SK-N-SH (cell line): ENCODE measurements at regions not wholly inside any gene's neighbourhood (a gene's known extent, or its start where the extent isn't known, plus 50 kb on each side); places are given as distances from the start of the nearest gene placed in this dataset.

Experiments used
- CTCF ChIA-PET: fragments of 300-600, 350-600 bp; formaldehyde crosslinking; extraction: SDS; loops from one replicate; lab custom pipeline; 2021; lab: Yijun Ruan, JAX
- POLR2A ChIA-PET: fragments of 350-600 bp; sonication (Branson Sonifier 250); formaldehyde crosslinking; extraction: SDS; loops from one replicate; lab custom pipeline; 2020; ENCODE audit warnings: antibody characterized with exemption, inconsistent platforms; lab: Yijun Ruan, JAX
- DNase-seq: peaks from one replicate; pipeline ENCODE4 v3.0.0; 2012
- H2AFZ ChIP-seq: fragments of 200-600 bp; sonication (generic); 2 replicates; pipeline ENCODE4 v1.8.1; 2016; ENCODE audit warnings: antibody characterized with exemption, mild to moderate bottlenecking, low read depth
- H3F3A ChIP-seq: fragments of 200-600 bp; sonication (generic); replicated peaks from 2 replicates; pipeline ENCODE3; 2016; ENCODE audit warnings: antibody characterized with exemption, mild to moderate bottlenecking; ENCODE audit not compliant: insufficient read depth
- H3K27ac ChIP-seq, 2 experiments: fragments of 200-500 bp in 1 of 2; fragments of 200-600 bp in 1 of 2; sonication (Bioruptor generic) in 1 of 2; sonication (generic), shearing (Covaris generic) in 1 of 2; 2 replicates each; pipeline versions ENCODE4 v1.5.1 to v1.6.1; 2014 to 2016; ENCODE audit warnings: low read depth in 2 of 2, inconsistent platforms in 1 of 2, low read length in 1 of 2, mild to moderate bottlenecking in 1 of 2, mixed read lengths in 1 of 2
- H3K27me3 ChIP-seq: fragments of 200-600 bp; sonication (generic), shearing (Covaris generic); 2 replicates; pipeline ENCODE4 v1.6.1; 2016; ENCODE audit warnings: mixed run types; ENCODE audit not compliant: insufficient read depth
- H3K36me3 ChIP-seq, 2 experiments: fragments of 200-500 bp in 1 of 2; fragments of 200-600 bp in 1 of 2; sonication (Bioruptor generic) in 1 of 2; sonication (generic) in 1 of 2; replicated peaks in 1 of 2; 2 replicates each; pipeline versions ENCODE3 to v1.5.1; 2014 to 2016; ENCODE audit warnings: low read length in 1 of 2, mild to moderate bottlenecking in 1 of 2; ENCODE audit not compliant: insufficient read depth in 2 of 2, control insufficient read depth in 1 of 2
- H3K4me1 ChIP-seq, 2 experiments: fragments of 200-500 bp in 1 of 2; fragments of 200-600 bp in 1 of 2; sonication (Bioruptor generic) in 1 of 2; sonication (generic), shearing (Covaris generic) in 1 of 2; 2 replicates each; pipeline versions ENCODE4 v1.5.1 to v1.6.1; 2014 to 2016; ENCODE audit warnings: low read depth in 1 of 2, low read length in 1 of 2, mixed run types in 1 of 2; ENCODE audit not compliant: insufficient read depth in 2 of 2, control insufficient read depth in 1 of 2
- H3K4me2 ChIP-seq: fragments of 200-600 bp; sonication (generic), shearing (Covaris generic); 2 replicates; pipeline ENCODE4 v1.6.1; 2017; ENCODE audit warnings: mixed run types
- H3K4me3 ChIP-seq, 2 experiments: fragments of 200-500 bp in 1 of 2; fragments of 200-600 bp in 1 of 2; sonication (Bioruptor generic) in 1 of 2; sonication (generic), shearing (Covaris generic) in 1 of 2; 2 replicates each; pipeline versions ENCODE4 v1.5.1 to v1.8.1; 2014 to 2016; ENCODE audit warnings: low read depth in 2 of 2, inconsistent platforms in 1 of 2, low read length in 1 of 2, mild to moderate bottlenecking in 1 of 2, mixed read lengths in 1 of 2, moderate library complexity in 1 of 2
- H3K79me2 ChIP-seq: fragments of 200-600 bp; sonication (generic); 2 replicates; pipeline ENCODE4 v1.8.1; 2017; ENCODE audit warnings: mild to moderate bottlenecking; ENCODE audit not compliant: insufficient read depth
- H3K9ac ChIP-seq: fragments of 200-600 bp; sonication (generic); 2 replicates; pipeline ENCODE4 v1.6.1; 2017; ENCODE audit warnings: mixed run types
- H3K9me2 ChIP-seq: fragments of 200-600 bp; sonication (generic); 2 replicates; pipeline ENCODE4 v1.6.1; 2017; ENCODE audit warnings: mixed run types
- H3K9me3 ChIP-seq: fragments of 200-600 bp; sonication (generic); 2 replicates; pipeline ENCODE4 v1.6.1; 2017; ENCODE audit warnings: mixed run types, mild to moderate bottlenecking, moderate library complexity
- H4K20me1 ChIP-seq: fragments of 200-600 bp; sonication (generic); 2 replicates; pipeline ENCODE4 v1.6.1; 2017; ENCODE audit warnings: mild to moderate bottlenecking, mixed run types; ENCODE audit not compliant: insufficient read depth
- CHD2 ChIP-seq: fragments of 150-350 bp; IDR thresholded peaks from 2 replicates; pipeline ENCODE4 v1.6.1; 2018; ENCODE audit warnings: low read length; ENCODE audit not compliant: partially characterized antibody
- JUND ChIP-seq: IDR thresholded peaks from 2 replicates; pipeline ENCODE4 v1.4.0; 2012
- PBX3 ChIP-seq: IDR thresholded peaks from 2 replicates; pipeline ENCODE4; 2012
- REST ChIP-seq: IDR thresholded peaks from 2 replicates; pipeline ENCODE4 v1.6.1; 2012; ENCODE audit warnings: mild to moderate bottlenecking, low read depth, low read length, moderate library complexity
- RFX5 ChIP-seq: IDR thresholded peaks from 2 replicates; pipeline ENCODE4 v1.6.1; 2012; ENCODE audit warnings: mild to moderate bottlenecking, improper control_type of control experiment, low read length
- RXRA ChIP-seq: IDR thresholded peaks from 2 replicates; pipeline ENCODE4 v1.4.0; 2012; ENCODE audit warnings: low read depth, mild to moderate bottlenecking, borderline replicate concordance
- USF2 ChIP-seq: fragments of 150-350 bp; IDR thresholded peaks from 2 replicates; pipeline ENCODE4 v1.6.1; 2017; ENCODE audit warnings: antibody characterized with exemption, low read length, low read depth, borderline replicate concordance
- ZBTB33 ChIP-seq: IDR thresholded peaks from 2 replicates; pipeline ENCODE4 v1.4.0; 2012; ENCODE audit warnings: low read depth, borderline replicate concordance
- WGBS: methylation state at CpG from one replicate; pipeline ENCODE4 v1.1.6; 2017; ENCODE audit warnings: low lambda C conversion rate; 5-methylcytosine and 5-hydroxymethylcytosine counted together

GRCh38 chr21:26635681-26636080, 62.6 kb upstream of the CYYR1 start:
- WGBS, result 30% methylated on average over 3 of the region's 3 CpGs
- no peaks in the 10 kb centered on the region for H3K36me3 ChIP-seq
- no peaks in the 10 kb centered on the region for H3K9me3 ChIP-seq
- H3K79me2 ChIP-seq, result no peaks in the 10 kb centered on the region
- no peaks in the 10 kb centered on the region for H3K9me2 ChIP-seq
- H3F3A ChIP-seq, result no peaks in the 10 kb centered on the region
- TF ChIP-seq REST (no peak), CHD2 (no peak), USF2 (no peak), ZBTB33 (no peak), JUND (no peak), PBX3 (no peak)
- H4K20me1 ChIP-seq, result no peaks in the 10 kb centered on the region
- no peak overlapping the region for H3K4me2 ChIP-seq
- CTCF ChIA-PET, result no interaction called here
- DNase-seq, result no peak
- H3K4me3 ChIP-seq, result no peak overlapping the region
- H3K27me3 ChIP-seq, result no peaks in the 10 kb centered on the region
- H3K9ac ChIP-seq, result no peak overlapping the region
- H3K4me1 ChIP-seq, result no peaks in the 10 kb centered on the region
- POLR2A ChIA-PET, result no interaction called here
- no peak overlapping the region for H2AFZ ChIP-seq
- H3K27ac ChIP-seq, result no peak overlapping the region

GRCh38 chr21:26632691-26633090, 59.6 kb upstream of the CYYR1 start:
- H3F3A ChIP-seq, result no peaks in the 10 kb centered on the region
- no peaks in the 10 kb centered on the region for H3K36me3 ChIP-seq
- no peak overlapping the region for H2AFZ ChIP-seq
- no peak for DNase-seq
- H3K4me3 ChIP-seq, result no peak overlapping the region
- no peak overlapping the region for H3K27ac ChIP-seq
- no peaks in the 10 kb centered on the region; the same call in 1 of the 2 replicates for H3K79me2 ChIP-seq
- no peaks in the 10 kb centered on the region for H3K4me1 ChIP-seq
- no peaks in the 10 kb centered on the region for H3K9me3 ChIP-seq
- WGBS, result 22% methylated on average over 2 of the region's 2 CpGs
- no peak overlapping the region for H3K9ac ChIP-seq
- H3K4me2 ChIP-seq, result no peak overlapping the region
- ChIA-PET CTCF (no interaction called here), POLR2A (no interaction called here)
- no peaks in the 10 kb centered on the region for H3K9me2 ChIP-seq
- TF ChIP-seq RFX5, result no peak
- TF ChIP-seq RXRA, result no peak
- no peaks in the 10 kb centered on the region for H4K20me1 ChIP-seq
- no peaks in the 10 kb centered on the region for H3K27me3 ChIP-seq
